Spleen (tissue), 11 donors: ENCODE measurements at regions not wholly inside any gene's neighbourhood (a gene's known extent, or its start where the extent isn't known, plus 50 kb on each side); places are given as distances from the start of the nearest gene placed in this dataset.

Source experiments
- DNase-seq: peaks from one replicate; pipeline ENCODE4 v3.0.0-alpha.2; 2020
- H3K27ac ChIP-seq, 8 donors: fragments of 200-600 bp; sonication (generic) in 7 of 8; 1 replicate in 4 of 8; 2 replicates in 4 of 8; pipeline versions ENCODE4 v1.5.0 to v1.8.0; 2016 to 2021; ENCODE audit warnings: inconsistent platforms in 4 of 8, mild to moderate bottlenecking in 4 of 8, moderate library complexity in 1 of 8
- H3K27me3 ChIP-seq, 7 donors: fragments of 200-600 bp; sonication (generic) in 6 of 7; replicated peaks in 1 of 7; 1 replicate in 4 of 7; 2 replicates in 3 of 7; pipeline versions ENCODE4 v1.5.0 to v1.8.0; 2016 to 2021; ENCODE audit warnings: inconsistent platforms in 3 of 7, mild to moderate bottlenecking in 1 of 7
- H3K36me3 ChIP-seq, 6 donors: fragments of 200-600 bp; sonication (generic) in 5 of 6; 1 replicate in 4 of 6; 2 replicates in 2 of 6; pipeline versions ENCODE4 v1.5.0 to v1.8.0; 2016 to 2021; ENCODE audit warnings: inconsistent platforms in 2 of 6
- H3K4me1 ChIP-seq, 6 donors: fragments of 200-600 bp; sonication (generic) in 5 of 6; 1 replicate in 3 of 6; 2 replicates in 3 of 6; pipeline versions ENCODE4 v1.5.0 to v1.8.0; 2016 to 2021; ENCODE audit warnings: inconsistent platforms in 3 of 6
- H3K4me3 ChIP-seq, 8 donors: fragments of 200-600 bp; sonication (generic) in 7 of 8; 1 replicate in 4 of 8; 2 replicates in 4 of 8; pipeline versions ENCODE4 v1.5.0 to v1.8.0; 2016 to 2021; ENCODE audit warnings: inconsistent platforms in 4 of 8, mild to moderate bottlenecking in 4 of 8, moderate library complexity in 2 of 8
- H3K9me3 ChIP-seq, 8 donors: fragments of 200-600 bp; sonication (generic) in 7 of 8; 1 replicate in 4 of 8; 2 replicates in 4 of 8; pipeline versions ENCODE4 v1.5.0 to v1.8.0; 2016 to 2021; ENCODE audit warnings: inconsistent platforms in 4 of 8
- CTCF ChIP-seq, 11 experiments: fragments of 200-600 bp in 7 of 11; fragments of 450-650 bp in 4 of 11; sonication (generic) in 4 of 11; IDR thresholded peaks in 8 of 11; conservative IDR thresholded peaks in 3 of 11; 1 replicate in 7 of 11; 2 replicates in 4 of 11; pipeline versions ENCODE4 v1.4.0 to v1.8.0; 2016 to 2021; ENCODE audit warnings: antibody characterized with exemption in 11 of 11, inconsistent platforms in 4 of 11, mild to moderate bottlenecking in 1 of 11
- POLR2A ChIP-seq, 3 donors: fragments of 450-650 bp; IDR thresholded peaks; one replicate each; pipeline ENCODE4 v1.5.1; 2017; ENCODE audit warnings: antibody characterized with exemption in 3 of 3, mild to moderate bottlenecking in 1 of 3
- POLR2AphosphoS5 ChIP-seq, 3 donors: sonication (generic); formaldehyde crosslinking; IDR thresholded peaks; one replicate each; pipeline ENCODE4 v1.5.1; 2017; ENCODE audit warnings: antibody characterized with exemption in 3 of 3
- WGBS, 5 donors: extraction: QIAGEN DNeasy Blood & Tissue Kit in 3 of 5; methylation state at CpG; one replicate each; pipeline versions ENCODE4 v1.1.5 to v1.1.7; 2013 to 2018; 5-methylcytosine and 5-hydroxymethylcytosine counted together
- intact Hi-C: fragments of 100-400 bp; cut with DNase I; formaldehyde crosslinking; loops from one replicate; pipeline ENCODE4 v1.15.0; 2023; ENCODE audit warnings: low total_unique reads
- donor health status: healthy with polysubstance abuse.
- donor health status: DM: no; HTN: no; CAD: no; lungs with moderate emphysema.
- donor health status: DM: no; HTN: no; CAD: no.
- donor health status: Bipolar disorder and iron deficiency.
- donor health status: healthy.
- donor health status: DM: no; HTN: no; CAD: no.
- donor health status: DM: yes; HTN: yes; CAD: no.

- 72 to 85% (median 74%) methylated on average over 3 of the region's 3 CpGs for WGBS, 5 donors
- no peaks in the 10 kb centered on the region for H3K4me1 ChIP-seq
- H3K36me3 ChIP-seq, result no peaks in the 10 kb centered on the region
- H3K27ac ChIP-seq, result no peak overlapping the region
- TF ChIP-seq POLR2A (IDR thresholded peaks at IDR 0.05), result no peak
- TF ChIP-seq CTCF (IDR thresholded peaks at IDR 0.05 in 8 of 11, conservative IDR thresholded peaks at IDR 0.05 in 3 of 11), result no peak
- TF ChIP-seq POLR2AphosphoS5 (IDR thresholded peaks at IDR 0.05), result no peak
- intact Hi-C loops, result no loop called here
- peaks cover 0 to 12% (median 6%) of the 10 kb centered on the region in 8 donors for H3K9me3 ChIP-seq
- no peak overlapping the region for H3K4me3 ChIP-seq
- DNase-seq, result no peak
- H3K27me3 ChIP-seq, result no peaks in the 10 kb centered on the region
Observed at GRCh38 chr4:171007618-171008390, 805.4 kb upstream of the GALNTL6 start.

- TF ChIP-seq CTCF (IDR thresholded peaks at IDR 0.05 in 8 of 11, conservative IDR thresholded peaks at IDR 0.05 in 3 of 11) (no peak), POLR2A (IDR thresholded peaks at IDR 0.05) (no peak), POLR2AphosphoS5 (IDR thresholded peaks at IDR 0.05) (no peak)
- Histone ChIP-seq H3K27me3 (no peaks in the 10 kb centered on the region), H3K9me3 (no peaks in the 10 kb centered on the region), H3K4me3 (no peak overlapping the region), H3K27ac (no peak overlapping the region), H3K4me1 (no peaks in the 10 kb centered on the region), H3K36me3 (no peaks in the 10 kb centered on the region)
- intact Hi-C loops, result no loop called here
- no peak for DNase-seq
- 56 to 84% (median 64%) methylated on average over 1 of the region's 1 CpG for WGBS, 5 donors
Observed at GRCh38 chr4:171002246-171002645, 811.0 kb upstream of the GALNTL6 start.

GRCh38 chr4:170990989-170991589, 822.1 kb upstream of the GALNTL6 start:
- Histone ChIP-seq H3K27ac (no peak overlapping the region), H3K27me3 (no peaks in the 10 kb centered on the region), H3K4me1 (no peaks in the 10 kb centered on the region), H3K4me3 (no peak overlapping the region), H3K9me3 (peaks cover 0 to 5% (median 0%) of the 10 kb centered on the region in 8 donors), H3K36me3 (no peaks in the 10 kb centered on the region)
- no peak for TF ChIP-seq POLR2A (IDR thresholded peaks at IDR 0.05)
- no peak for TF ChIP-seq POLR2AphosphoS5 (IDR thresholded peaks at IDR 0.05)
- peak in 1 of 11 experiments; percentile 21 for TF ChIP-seq CTCF (IDR thresholded peaks at IDR 0.05 in 8 of 11, conservative IDR thresholded peaks at IDR 0.05 in 3 of 11)
- intact Hi-C loops, result no loop called here
- DNase-seq, result no peak
- 43 to 48% (median 46%) methylated on average over 8 of the region's 8 CpGs for WGBS, 5 donors

GRCh38 chr4:170988446-170988845, 824.8 kb upstream of the GALNTL6 start:
- TF ChIP-seq POLR2AphosphoS5 (IDR thresholded peaks at IDR 0.05), result no peak
- no peak for TF ChIP-seq CTCF (IDR thresholded peaks at IDR 0.05 in 8 of 11, conservative IDR thresholded peaks at IDR 0.05 in 3 of 11)
- no peak for TF ChIP-seq POLR2A (IDR thresholded peaks at IDR 0.05)
- WGBS, 5 donors, result 70 to 89% (median 75%) methylated on average over 1 of the region's 1 CpG
- no peaks in the 10 kb centered on the region for H3K27me3 ChIP-seq
- H3K27ac ChIP-seq, result no peak overlapping the region
- DNase-seq, result no peak
- H3K36me3 ChIP-seq, result no peaks in the 10 kb centered on the region
- peaks cover 0 to 5% (median 0%) of the 10 kb centered on the region in 8 donors for H3K9me3 ChIP-seq
- no peak overlapping the region for H3K4me3 ChIP-seq
- intact Hi-C loops, result no loop called here
- no peaks in the 10 kb centered on the region for H3K4me1 ChIP-seq
